T1000 (cell line): ENCODE measurements at regions not wholly inside any gene's neighbourhood (a gene's known extent, or its start where the extent isn't known, plus 50 kb on each side); places are given as distances from the start of the nearest gene placed in this dataset.
"Not testable (repeated sequence)": the region's sequence is repeated elsewhere in the genome, so short reads cannot be mapped to it uniquely, and the experiment has no call there.

Experiments used
- DNase-seq: peaks from one replicate; lab custom pipeline; 2025; ENCODE audit warnings: mixed read lengths; lab: John Stamatoyannopoulos, UW

DNA sequence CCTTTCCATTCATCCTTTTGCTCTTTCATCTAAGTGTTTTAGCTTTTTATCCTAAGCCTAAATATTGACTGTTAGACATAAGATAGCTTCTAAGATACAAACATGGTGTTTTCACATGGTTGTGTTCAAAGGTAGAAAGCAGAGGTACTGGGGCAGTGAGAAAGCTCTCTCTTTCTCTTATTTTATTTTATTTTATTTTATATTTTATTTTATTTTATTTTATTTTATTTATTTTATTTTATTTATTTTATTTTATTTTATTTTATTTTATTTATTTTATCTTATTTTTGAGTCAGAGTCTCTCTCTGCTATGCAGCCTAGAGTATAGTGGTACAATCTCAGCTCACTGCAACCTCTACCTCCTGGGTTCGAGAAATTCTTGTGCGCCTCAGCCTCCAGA, 287.2 kb downstream of the IKZF2 start:
- no peak for DNase-seq

DNA sequence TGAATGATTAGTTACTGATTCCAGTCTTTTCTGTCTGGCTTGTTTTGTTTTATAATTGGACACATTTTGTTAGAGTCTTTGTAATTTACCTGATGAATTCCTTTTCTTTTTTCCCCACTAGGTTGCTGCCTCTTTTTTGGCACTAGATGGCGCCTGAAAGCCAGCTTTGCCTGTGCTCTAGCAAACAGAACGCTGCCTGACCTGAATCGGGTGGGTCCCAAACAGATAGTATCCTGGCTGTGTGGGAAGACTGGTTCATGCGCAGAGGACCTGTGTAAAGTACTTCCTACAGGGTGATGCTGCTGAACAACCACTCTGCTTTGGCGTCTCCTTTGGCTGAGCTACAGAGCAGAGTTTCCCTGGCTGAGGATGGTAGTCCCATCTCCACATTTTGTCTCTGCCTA, 288.2 kb downstream of the IKZF2 start:
- DNase-seq: no peak

DNA sequence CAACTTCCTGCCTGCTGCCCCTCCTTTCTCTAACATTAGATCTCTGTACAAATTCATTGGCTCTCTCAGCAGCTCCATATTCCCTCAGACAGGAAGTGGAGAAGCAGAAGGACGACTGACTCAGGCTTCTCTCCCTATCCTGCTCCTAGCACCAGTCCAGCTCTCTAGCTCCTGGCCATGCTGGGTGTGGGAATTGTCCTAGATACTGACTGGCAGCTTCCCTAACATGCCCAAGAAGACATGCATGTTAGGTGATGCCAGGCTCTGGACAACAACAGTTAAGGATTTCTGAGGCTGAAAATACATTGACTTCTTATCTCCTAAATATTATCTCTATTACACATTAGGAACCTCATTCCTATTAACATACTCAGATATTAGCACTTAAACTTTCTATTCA, 292.9 kb downstream of the IKZF2 start:
- no peak for DNase-seq

DNA sequence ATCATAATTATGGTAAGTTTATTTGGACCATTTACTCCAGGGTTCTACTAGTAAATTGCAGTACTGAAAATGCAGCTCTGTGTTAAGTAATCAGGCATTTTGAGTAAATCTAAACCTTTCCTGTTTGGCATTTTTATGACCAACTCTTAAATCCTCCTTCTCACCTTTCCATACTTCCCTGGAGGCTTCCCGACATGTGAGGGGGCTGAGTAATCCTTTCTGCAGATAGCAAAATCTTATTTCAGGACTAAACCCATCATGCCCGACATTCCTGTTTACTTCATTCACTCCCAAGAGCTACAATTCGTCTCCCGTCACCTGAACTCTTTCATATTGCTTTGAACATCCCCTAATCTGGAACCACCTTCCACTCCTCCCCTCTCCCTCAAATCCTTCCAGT, 296.6 kb downstream of the IKZF2 start:
- DNase-seq: no peak

DNA sequence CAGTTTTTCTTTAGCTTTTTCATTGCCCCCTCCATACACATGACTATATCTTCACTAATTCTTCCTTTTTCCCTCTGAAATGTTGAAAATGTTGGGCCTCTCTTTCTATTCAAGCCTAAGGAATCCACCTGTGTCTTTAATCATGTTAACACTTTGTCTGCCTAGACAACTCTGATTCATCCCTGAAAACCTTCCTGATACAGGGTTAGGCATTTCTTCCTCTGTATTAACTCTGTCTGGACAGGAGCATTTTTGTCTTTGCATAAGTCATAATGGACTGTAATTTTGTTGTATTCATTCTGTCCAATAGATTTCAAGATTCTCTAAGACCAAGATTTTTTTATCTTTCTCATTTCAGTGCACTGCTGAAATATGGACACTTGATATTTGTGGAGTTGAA, 297.3 kb downstream of the IKZF2 start:
- no peak for DNase-seq

DNA sequence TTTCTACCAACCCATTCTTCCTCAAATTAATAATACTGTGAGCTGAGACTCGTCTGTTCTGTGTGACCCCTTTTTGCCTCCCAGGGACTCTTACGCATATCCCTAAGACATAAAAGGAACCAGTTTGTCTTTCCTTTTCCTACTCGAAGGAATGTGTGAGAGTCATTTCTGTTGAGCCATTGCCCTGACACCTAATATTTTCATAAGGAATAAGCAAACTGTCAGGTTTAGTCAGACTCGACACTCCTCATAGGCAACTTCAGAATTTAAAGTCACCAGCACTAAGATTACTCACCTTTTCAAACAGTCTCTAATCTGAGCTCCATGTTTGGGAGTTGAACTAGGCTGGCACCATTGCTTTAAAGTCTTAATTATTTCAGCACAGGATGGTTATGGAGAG, 305.5 kb downstream of the IKZF2 start:
- no peak for DNase-seq

DNA sequence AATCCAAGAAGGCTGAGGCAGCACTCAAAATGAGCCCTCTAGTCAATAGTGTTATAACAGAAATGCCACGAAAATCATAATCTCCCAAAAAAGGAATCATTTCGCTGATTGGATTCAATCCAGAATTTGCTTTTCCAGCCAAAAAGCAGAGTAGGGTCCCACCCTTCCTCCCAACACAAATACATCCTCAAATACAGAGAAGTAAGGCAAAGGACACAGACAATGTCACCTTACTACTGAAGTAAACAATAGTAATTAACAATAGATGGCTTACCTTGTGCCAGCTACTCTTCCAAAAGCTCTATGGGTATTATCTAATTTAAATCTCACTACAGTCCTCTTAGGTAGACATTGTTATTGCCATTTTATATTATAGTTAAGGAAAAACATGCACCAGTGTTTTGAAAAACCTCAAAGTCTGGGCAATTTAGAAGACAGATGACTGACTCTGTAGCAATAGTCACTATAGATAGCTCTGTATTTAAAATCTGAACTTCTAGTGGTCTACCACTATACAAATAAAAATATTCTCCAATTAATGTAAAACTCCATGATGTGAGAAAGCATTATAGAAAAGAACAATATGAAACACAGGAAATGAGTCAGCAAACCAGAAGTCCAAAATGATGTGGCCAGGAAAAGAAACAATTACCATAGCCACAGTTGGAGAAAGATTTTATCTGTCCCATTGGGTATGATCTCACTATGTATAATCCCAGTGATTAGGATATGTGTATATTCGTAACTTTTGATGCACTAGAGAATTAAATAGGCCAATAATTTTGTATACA, 305.0 kb upstream of the ERBB4 start:
- no peak for DNase-seq

DNA sequence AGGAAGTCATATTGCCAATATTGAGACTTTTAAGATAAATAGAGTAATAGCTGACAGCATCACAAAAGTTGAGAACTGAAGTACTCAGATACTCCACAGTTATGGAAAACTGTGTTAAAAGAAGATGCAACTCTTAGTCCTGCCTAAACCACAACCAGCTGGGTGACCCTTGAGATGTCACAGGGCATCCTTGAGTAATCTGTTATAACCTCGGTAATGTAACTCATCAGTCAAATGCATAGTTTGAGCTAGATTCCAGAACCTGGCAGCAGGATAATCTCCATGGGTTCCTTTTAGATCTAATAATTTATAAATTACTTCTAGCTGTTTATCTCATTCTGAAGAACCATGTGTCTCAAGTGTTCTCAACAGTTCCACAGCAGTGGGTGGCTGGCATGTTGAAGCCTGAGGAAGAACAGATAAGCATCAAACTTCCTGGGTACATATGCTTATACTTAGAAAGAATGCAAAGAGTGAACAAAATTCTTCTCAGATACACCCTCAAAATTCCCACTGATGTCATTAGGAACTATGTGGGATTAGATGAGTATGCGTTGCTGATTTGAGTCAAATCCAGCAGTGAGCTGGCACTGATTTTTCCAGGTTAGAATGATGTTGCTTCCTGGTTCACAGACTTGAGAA, 304.1 kb upstream of the ERBB4 start:
- DNase-seq: no peak

DNA sequence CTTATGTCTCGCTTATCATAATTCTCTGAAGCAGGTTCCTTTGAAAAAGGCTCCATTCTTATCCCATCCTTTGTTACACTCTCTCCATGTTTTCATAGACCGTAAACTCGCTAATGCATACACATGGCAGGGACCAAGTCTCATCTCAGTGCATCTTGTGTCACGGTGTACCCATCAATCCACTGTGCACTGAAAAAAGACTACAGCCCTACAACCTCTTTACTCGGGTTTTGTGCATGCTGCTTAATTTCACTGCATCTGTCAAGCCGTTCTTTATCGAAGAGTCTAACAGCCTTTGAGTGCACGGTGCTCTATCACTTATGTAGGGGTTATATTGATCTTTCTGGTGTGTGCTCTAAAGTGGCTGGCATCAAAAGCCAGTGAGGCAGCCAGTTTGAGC, 302.9 kb upstream of the ERBB4 start:
- DNase-seq: no peak

DNA sequence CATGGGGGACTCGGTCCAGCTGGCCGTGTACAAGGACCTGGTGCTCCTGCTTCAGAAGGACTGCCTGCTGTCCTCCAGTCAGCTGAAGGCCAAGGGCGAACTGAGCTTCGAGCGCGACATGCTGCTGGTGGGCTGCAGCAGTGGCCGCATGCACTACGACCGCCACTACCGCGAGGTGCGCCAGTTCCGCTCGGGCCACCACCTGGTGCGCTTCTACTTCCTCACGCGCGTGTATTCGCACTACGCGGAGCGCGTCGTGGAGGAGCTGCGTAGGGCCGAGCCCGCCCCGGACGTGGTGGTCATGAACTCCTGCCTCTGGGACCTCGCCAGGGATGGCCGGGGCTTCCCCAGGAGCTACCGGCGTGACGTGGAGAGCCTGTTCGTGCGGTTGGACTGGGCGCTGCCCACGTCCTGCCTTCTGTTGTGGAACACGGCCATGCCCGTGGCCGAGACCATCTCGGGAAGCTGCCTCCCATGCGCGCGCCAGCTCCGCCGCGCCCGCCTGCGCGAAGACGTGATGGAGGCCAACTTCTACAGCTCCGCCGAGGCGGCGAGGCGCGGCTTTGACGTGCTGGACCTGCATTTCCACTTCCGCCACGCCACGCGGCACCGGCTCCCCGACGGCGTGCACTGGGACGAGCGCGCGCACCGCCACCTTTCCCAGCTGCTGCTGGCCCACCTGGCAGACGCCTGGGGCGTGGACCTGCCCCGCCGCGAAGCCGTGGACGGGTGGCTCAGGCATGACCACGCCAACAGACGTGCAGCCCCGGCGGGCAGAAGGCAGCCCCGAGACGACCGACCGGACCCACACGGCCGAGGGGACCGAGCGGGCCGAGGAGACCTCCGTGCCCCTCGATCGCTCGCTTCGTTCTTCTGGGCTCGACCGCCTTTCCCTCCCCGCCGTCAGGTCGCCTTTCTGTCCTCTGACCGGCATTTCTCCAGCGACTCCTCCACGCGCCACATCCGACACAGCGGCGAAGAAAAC, 293.9 kb upstream of the ERBB4 start:
- no peak for DNase-seq

DNA sequence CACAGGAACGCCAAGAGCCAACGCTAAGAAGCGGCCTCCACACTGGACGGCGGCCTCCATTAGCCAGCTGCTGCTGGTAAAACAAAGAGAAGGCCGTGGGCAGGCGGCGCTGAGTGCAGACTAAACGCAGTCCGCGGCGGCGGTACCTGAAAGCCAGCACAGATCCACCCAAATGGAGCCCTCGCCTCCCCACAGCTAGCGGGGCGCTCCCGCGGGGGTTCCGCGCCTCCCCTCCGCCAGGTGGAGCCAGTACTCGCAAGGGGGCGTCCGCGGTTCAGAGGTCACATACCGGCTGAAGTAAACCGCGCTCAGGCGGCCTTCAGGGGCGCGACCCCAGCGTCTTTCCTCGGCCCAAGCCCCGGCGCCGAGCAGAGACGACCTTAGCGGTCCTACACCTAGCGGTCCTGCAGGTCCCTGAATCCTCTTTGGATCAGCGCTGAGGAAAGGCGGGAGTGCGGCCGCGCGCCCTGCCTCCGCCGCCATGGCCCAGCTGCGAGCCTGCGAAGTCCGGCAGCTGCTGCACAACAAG, 293.1 kb upstream of the ERBB4 start:
- no peak for DNase-seq

DNA sequence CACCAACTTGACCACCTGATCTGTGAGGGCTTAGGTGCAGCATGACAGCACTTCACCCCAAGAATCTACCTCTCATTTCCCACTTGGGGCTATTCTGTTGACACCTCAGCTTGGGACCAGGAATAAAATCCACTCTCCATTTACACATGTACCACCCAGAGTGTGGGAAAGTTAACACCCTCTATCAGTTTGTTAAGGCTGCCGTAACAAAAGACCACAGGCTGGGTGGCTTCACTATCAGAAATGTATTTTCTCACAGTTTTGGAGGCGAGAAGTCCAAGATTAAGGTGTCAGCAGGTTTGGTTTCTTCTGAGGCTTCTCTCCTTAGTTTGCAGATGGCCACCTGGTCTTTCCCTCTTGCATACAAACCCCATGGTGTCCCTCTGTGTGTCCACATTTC, 277.7 kb upstream of the ERBB4 start:
- no peak for DNase-seq

DNA sequence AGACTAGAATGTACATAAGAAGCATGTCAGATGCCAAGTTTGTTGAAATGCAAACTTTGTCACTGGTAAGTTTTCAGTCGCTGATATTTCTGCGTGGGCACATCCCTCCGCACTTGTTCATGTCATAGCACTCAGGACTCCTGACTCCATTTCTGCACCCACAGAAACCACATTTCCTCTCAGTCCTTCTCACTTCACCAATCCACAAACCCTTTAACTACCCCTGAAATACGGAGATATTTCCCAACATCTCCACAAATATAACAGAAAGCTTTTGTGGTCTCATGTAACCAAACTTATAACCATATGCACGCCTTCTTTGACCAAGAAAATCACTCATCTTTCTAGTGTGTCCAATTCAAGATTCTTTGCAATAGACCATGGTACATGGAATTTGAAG, 276.9 kb upstream of the ERBB4 start:
- no peak for DNase-seq

DNA sequence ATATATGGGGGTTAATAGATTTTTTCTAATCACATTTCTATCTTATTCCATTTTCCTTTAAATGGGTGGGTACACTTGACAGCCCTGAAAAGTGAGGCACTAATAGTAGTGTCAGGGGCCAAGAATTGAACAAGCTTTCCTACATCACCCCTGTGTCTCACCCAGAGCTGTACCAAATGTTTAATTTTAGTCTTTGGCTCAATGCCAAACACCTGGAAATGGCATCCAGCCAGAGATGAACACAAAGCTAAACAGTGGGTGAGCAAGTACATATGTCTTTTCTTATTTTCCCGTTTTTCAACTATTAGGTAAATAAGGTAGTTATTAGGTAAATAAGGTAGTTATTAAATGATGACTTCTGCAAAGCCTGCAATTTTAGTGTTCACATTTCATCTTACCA, 276.3 kb upstream of the ERBB4 start:
- DNase-seq: no peak

DNA sequence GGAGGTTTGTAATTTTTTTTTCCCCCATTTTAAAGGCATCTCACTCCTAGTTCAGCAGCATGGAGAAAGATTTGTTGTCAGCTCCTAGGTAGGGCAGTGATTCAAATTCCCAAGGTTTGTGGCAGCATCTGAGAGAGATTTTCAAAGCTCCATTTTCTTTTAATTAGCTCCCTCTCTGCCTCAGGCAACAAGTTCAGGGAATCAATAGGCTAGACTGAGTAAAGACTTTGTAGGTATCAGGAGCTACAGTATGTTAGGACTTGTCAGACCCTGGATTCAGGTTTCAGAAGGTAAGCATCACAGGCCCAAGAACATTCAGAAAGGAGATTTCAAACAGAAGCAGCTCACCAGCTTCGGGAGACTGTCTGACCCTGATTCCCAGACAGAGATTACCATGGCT, 273.3 kb upstream of the ERBB4 start:
- DNase-seq: no peak

DNA sequence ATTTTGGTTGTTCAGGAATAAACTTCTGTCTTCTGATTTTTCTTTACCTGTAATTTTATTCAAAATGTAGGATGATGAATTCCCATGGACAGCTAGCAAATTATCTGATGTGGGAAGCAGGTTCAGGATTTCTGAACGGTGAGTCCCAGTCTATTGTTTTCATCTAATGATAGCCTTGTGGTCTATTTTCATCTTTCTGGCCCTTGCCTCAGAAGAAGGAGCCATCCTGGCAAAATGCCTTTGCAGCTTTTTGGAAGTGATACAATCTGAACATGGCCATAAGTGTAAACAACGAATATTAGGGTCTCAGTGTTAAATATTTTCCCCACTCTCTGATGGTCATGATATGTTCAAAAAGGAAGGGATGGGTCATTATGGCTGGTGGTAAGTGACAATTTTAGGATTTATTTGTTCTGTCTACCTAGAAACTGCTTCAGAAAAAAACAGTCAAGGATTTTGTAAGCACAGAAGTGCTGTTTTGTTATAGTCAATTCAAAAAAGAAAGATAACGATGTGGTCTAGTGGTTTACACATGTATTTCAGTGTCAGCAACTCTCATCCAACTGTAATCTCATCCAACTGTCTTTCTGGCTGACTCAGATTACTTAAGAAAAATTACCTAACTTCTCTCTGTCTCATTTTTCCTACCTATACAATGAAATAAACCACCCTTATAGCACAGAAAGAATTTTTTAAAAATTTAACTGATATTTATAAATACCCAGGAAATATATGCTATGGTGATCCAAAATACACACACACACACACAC, 272.6 kb upstream of the ERBB4 start:
- no peak for DNase-seq

DNA sequence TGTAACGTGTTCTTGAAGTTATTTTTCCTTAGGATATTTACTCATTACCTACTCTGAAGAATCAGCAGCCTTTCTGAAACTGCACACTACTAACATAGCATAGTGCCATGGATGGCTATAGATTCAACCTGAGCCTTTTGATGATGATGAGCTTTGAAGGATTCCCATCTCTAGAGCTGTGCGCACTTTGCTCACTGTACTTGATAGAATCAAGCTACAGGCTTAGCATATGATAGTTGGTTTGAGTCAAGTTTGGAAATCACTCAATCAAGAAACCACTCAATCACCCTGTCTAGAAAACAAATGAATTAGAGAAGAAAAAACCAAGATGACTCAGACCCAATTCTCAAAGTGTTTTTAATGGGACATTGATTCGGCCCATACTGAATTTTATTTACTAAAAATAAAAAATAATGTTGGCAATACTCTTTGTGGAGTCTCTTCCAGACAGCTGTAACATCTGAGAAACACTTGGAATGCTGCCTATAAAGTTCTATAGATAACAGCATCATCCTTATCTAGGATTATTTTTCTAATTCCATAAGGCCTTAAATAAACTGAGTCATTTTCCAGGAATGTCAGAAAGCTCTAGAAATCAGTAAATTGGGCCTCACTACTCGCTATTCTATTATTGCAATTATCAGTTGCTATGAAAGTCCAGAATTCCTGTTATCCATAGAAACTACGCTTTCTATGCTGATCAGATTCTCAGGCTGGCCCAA, 259.0 kb upstream of the ERBB4 start:
- no peak for DNase-seq

DNA sequence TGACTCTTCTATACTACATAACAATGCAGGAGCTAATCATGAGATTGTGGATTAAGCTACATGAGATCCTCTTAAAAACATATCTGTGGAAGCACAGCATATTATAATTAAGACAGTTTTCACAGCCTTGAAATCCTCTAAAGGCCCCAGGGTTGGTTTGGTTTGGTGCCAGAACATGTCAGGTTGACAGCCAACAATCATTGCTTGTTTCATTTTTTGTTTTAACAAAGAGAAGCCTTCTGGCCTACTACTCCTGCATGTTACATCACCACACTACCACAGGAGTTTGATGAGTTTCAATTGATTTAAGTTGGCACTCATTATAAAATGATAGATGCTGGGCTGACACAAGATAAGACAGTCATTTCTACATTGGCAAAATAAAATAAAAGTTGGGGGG, 255.9 kb upstream of the ERBB4 start:
- DNase-seq: no peak

DNA sequence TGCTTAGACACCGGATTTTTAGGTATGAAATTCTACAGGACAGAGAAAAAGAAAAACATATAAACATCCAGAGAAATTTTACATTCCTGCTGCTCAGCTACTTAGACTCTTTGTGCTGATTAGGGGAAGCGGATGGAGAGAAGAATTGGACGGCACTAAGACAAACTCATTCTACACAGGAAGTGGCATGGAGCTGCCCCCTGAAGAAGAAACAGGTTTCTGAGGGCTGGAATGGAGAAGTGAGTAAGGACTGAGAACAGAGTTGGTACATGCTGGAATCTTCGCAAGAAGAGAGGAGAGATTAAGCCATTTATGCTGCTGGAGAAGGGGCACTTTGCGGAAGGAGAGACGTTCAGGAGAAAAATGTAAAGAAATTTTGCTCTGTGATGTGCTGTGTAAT, 253.0 kb upstream of the ERBB4 start:
- no peak for DNase-seq

DNA sequence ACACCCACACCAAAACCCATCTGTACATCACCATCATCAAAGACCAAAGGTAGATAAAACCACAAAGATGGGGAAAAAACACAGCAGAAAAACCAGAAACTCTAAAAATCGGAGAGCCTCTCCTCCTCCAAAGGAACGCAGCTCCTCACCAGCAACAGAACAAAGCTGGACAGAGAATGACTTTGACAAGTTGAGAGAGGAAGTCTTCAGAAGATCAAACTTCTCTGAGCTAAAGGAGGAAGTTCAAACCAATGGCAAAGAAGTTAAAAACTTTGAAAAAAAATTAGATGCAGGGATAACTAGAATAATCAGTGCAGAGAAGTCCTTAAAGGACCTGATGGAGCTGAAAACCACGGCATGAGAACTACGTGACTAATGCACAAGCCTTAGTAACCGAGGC, 247.5 kb upstream of the ERBB4 start:
- not testable (repeated sequence) for DNase-seq

DNA sequence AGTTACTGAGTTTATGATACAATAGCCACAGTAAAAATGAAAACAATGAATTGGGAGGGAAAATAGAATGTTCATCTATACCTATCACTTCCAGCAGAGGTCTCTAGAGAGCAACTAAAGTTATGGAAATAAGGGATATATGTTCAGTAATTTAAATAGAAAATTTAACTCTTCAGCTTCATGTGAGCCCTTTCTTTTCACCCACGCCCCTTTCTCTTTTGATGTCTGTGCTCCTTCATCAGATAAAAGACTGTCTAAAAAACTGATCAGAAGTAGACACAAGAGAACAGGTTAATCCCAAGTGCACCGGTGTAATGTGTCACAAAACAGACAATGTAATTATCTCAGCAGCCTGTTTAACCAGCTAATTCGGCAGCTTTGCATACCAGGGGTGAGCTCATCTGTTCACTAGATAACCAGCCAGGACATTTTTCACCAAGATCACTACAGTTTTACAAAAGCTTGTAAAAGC, 238.5 kb upstream of the ERBB4 start:
- DNase-seq: no peak
